ENCODE measurements at regions not wholly inside any gene's neighbourhood (a gene's known extent, or its start where the extent isn't known, plus 50 kb on each side); places are given as distances from the start of the nearest gene placed in this dataset.
"Not testable (repeated sequence)": the region's sequence is repeated elsewhere in the genome, so short reads cannot be mapped to it uniquely, and the experiment has no call there.

GRCh38 chr5:40121236-40121635, 558.5 kb upstream of the PTGER4 start:
- Histone ChIP-seq H3K4me1 (ENCODE audit: control insufficient read depth, insufficient read depth, low read length) (no peaks in the 10 kb centered on the region), H3K9me3 (ENCODE audit: control insufficient read depth, low read depth, low read length) (peaks cover 8% of the 10 kb centered on the region), H3K4me3 (ENCODE audit: low read length) (no peak overlapping the region), H3K36me3 (ENCODE audit: control insufficient read depth, insufficient read depth, low read length) (no peaks in the 10 kb centered on the region), H3K27ac (ENCODE audit: low read length) (no peak overlapping the region), H3K27me3 (ENCODE audit: control insufficient read depth, insufficient read depth, low read length) (no peaks in the 10 kb centered on the region)
- no CpG with 5 or more reads among the region's 1 CpG for WGBS (ENCODE audit: insufficient coverage, low lambda C conversion rate)
- DNase-seq: no peak

GRCh38 chr5:40112875-40113274, 566.8 kb upstream of the PTGER4 start:
- no peak overlapping the region for H3K4me3 ChIP-seq (ENCODE audit: low read length)
- no peaks in the 10 kb centered on the region for H3K4me1 ChIP-seq (ENCODE audit: control insufficient read depth, insufficient read depth, low read length)
- H3K27me3 ChIP-seq (ENCODE audit: control insufficient read depth, insufficient read depth, low read length): no peaks in the 10 kb centered on the region
- no peak for DNase-seq
- no peaks in the 10 kb centered on the region for H3K36me3 ChIP-seq (ENCODE audit: control insufficient read depth, insufficient read depth, low read length)
- H3K9me3 ChIP-seq (ENCODE audit: control insufficient read depth, low read depth, low read length): no peaks in the 10 kb centered on the region
- no peak overlapping the region for H3K27ac ChIP-seq (ENCODE audit: low read length)

GRCh38 chr5:40111036-40111435, 568.7 kb upstream of the PTGER4 start:
- not testable (repeated sequence) for H3K36me3 ChIP-seq (ENCODE audit: control insufficient read depth, insufficient read depth, low read length); H3K9me3 ChIP-seq (ENCODE audit: control insufficient read depth, low read depth, low read length); H3K4me3 ChIP-seq (ENCODE audit: low read length); H3K27ac ChIP-seq (ENCODE audit: low read length); H3K27me3 ChIP-seq (ENCODE audit: control insufficient read depth, insufficient read depth, low read length); DNase-seq; H3K4me1 ChIP-seq (ENCODE audit: control insufficient read depth, insufficient read depth, low read length)
- 80% methylated on average over 2 of the region's 4 CpGs for WGBS (ENCODE audit: insufficient coverage, low lambda C conversion rate)

GRCh38 chr5:40108764-40109390, 570.8 kb upstream of the PTGER4 start:
- H3K27me3 ChIP-seq (ENCODE audit: control insufficient read depth, insufficient read depth, low read length); H3K4me1 ChIP-seq (ENCODE audit: control insufficient read depth, insufficient read depth, low read length); DNase-seq; H3K4me3 ChIP-seq (ENCODE audit: low read length); H3K27ac ChIP-seq (ENCODE audit: low read length); H3K9me3 ChIP-seq (ENCODE audit: control insufficient read depth, low read depth, low read length); H3K36me3 ChIP-seq (ENCODE audit: control insufficient read depth, insufficient read depth, low read length): not testable (repeated sequence)
- WGBS (ENCODE audit: insufficient coverage, low lambda C conversion rate): no CpG with 5 or more reads among the region's 3 CpGs

GRCh38 chr5:40107786-40108185, 571.9 kb upstream of the PTGER4 start:
- not testable (repeated sequence) for H3K4me3 ChIP-seq (ENCODE audit: low read length); H3K4me1 ChIP-seq (ENCODE audit: control insufficient read depth, insufficient read depth, low read length); H3K9me3 ChIP-seq (ENCODE audit: control insufficient read depth, low read depth, low read length); H3K27ac ChIP-seq (ENCODE audit: low read length); H3K27me3 ChIP-seq (ENCODE audit: control insufficient read depth, insufficient read depth, low read length); H3K36me3 ChIP-seq (ENCODE audit: control insufficient read depth, insufficient read depth, low read length)
- DNase-seq: peak in 1 of 2 donors; percentile 3
- 50% methylated on average over 2 of the region's 4 CpGs for WGBS (ENCODE audit: insufficient coverage, low lambda C conversion rate)

GRCh38 chr5:40106847-40107246, 572.9 kb upstream of the PTGER4 start:
- no peak overlapping the region for H3K4me3 ChIP-seq (ENCODE audit: low read length)
- no peaks in the 10 kb centered on the region for H3K27me3 ChIP-seq (ENCODE audit: control insufficient read depth, insufficient read depth, low read length)
- no peaks in the 10 kb centered on the region for H3K4me1 ChIP-seq (ENCODE audit: control insufficient read depth, insufficient read depth, low read length)
- no peak for DNase-seq
- H3K36me3 ChIP-seq (ENCODE audit: control insufficient read depth, insufficient read depth, low read length): no peaks in the 10 kb centered on the region
- no CpG with 5 or more reads among the region's 2 CpGs for WGBS (ENCODE audit: insufficient coverage, low lambda C conversion rate)
- H3K27ac ChIP-seq (ENCODE audit: low read length): no peak overlapping the region
- no peaks in the 10 kb centered on the region for H3K9me3 ChIP-seq (ENCODE audit: control insufficient read depth, low read depth, low read length)

- H3K4me1 ChIP-seq (ENCODE audit: control insufficient read depth, insufficient read depth, low read length): no peaks in the 10 kb centered on the region
- H3K9me3 ChIP-seq (ENCODE audit: control insufficient read depth, low read depth, low read length): no peaks in the 10 kb centered on the region
- DNase-seq: no peak
- no peaks in the 10 kb centered on the region for H3K27me3 ChIP-seq (ENCODE audit: control insufficient read depth, insufficient read depth, low read length)
- H3K4me3 ChIP-seq (ENCODE audit: low read length): no peak overlapping the region
- H3K27ac ChIP-seq (ENCODE audit: low read length): no peak overlapping the region
- no peaks in the 10 kb centered on the region for H3K36me3 ChIP-seq (ENCODE audit: control insufficient read depth, insufficient read depth, low read length)
Measured at GRCh38 chr5:40098313-40098712, 581.4 kb upstream of the PTGER4 start.

GRCh38 chr5:40093550-40093949, 586.2 kb upstream of the PTGER4 start:
- Histone ChIP-seq H3K9me3 (ENCODE audit: control insufficient read depth, low read depth, low read length) (peaks cover 4% of the 10 kb centered on the region), H3K36me3 (ENCODE audit: control insufficient read depth, insufficient read depth, low read length) (no peaks in the 10 kb centered on the region), H3K27ac (ENCODE audit: low read length) (no peak overlapping the region), H3K27me3 (ENCODE audit: control insufficient read depth, insufficient read depth, low read length) (no peaks in the 10 kb centered on the region), H3K4me3 (ENCODE audit: low read length) (no peak overlapping the region), H3K4me1 (ENCODE audit: control insufficient read depth, insufficient read depth, low read length) (no peaks in the 10 kb centered on the region)
- no CpG with 5 or more reads among the region's 2 CpGs for WGBS (ENCODE audit: insufficient coverage, low lambda C conversion rate)
- no peak for DNase-seq

GRCh38 chr5:40089269-40089668, 590.4 kb upstream of the PTGER4 start:
- Histone ChIP-seq H3K9me3 (ENCODE audit: control insufficient read depth, low read depth, low read length) (peaks cover 7% of the 10 kb centered on the region), H3K36me3 (ENCODE audit: control insufficient read depth, insufficient read depth, low read length) (no peaks in the 10 kb centered on the region)
- DNase-seq: no peak

GRCh38 chr5:40084614-40085013, 595.1 kb upstream of the PTGER4 start:
- no peaks in the 10 kb centered on the region for H3K36me3 ChIP-seq (ENCODE audit: control insufficient read depth, insufficient read depth, low read length)
- H3K27ac ChIP-seq (ENCODE audit: low read length): no peak overlapping the region
- no peak for DNase-seq
- H3K27me3 ChIP-seq (ENCODE audit: control insufficient read depth, insufficient read depth, low read length): no peaks in the 10 kb centered on the region
- H3K4me1 ChIP-seq (ENCODE audit: control insufficient read depth, insufficient read depth, low read length): no peaks in the 10 kb centered on the region
- WGBS (ENCODE audit: insufficient coverage, low lambda C conversion rate): no CpG with 5 or more reads among the region's 1 CpG
- peaks cover 4% of the 10 kb centered on the region for H3K9me3 ChIP-seq (ENCODE audit: control insufficient read depth, low read depth, low read length)
- no peak overlapping the region for H3K4me3 ChIP-seq (ENCODE audit: low read length)

More at GRCh38 chr5:40089269-40089668, 590.4 kb upstream of the PTGER4 start:
- no peaks in the 10 kb centered on the region for H3K4me1 ChIP-seq (ENCODE audit: control insufficient read depth, insufficient read depth, low read length)
- no peak overlapping the region for H3K27ac ChIP-seq (ENCODE audit: low read length)
- H3K27me3 ChIP-seq (ENCODE audit: control insufficient read depth, insufficient read depth, low read length): no peaks in the 10 kb centered on the region
- H3K4me3 ChIP-seq (ENCODE audit: low read length): no peak overlapping the region

- WGBS (ENCODE audit: insufficient coverage, low lambda C conversion rate): no CpG with 5 or more reads among the region's 1 CpG
Measured at GRCh38 chr5:40082313-40082712, 597.4 kb upstream of the PTGER4 start.

More at GRCh38 chr5:40082313-40082712, 597.4 kb upstream of the PTGER4 start:
- H3K27ac ChIP-seq (ENCODE audit: low read length): no peak overlapping the region
- peaks cover 4% of the 10 kb centered on the region for H3K9me3 ChIP-seq (ENCODE audit: control insufficient read depth, low read depth, low read length)
- H3K36me3 ChIP-seq (ENCODE audit: control insufficient read depth, insufficient read depth, low read length): no peaks in the 10 kb centered on the region
- DNase-seq: no peak
- H3K4me1 ChIP-seq (ENCODE audit: control insufficient read depth, insufficient read depth, low read length): no peaks in the 10 kb centered on the region
- no peak overlapping the region for H3K4me3 ChIP-seq (ENCODE audit: low read length)
- H3K27me3 ChIP-seq (ENCODE audit: control insufficient read depth, insufficient read depth, low read length): no peaks in the 10 kb centered on the region

All from large intestine (tissue), 3 donors.